GM23338 (cell line): ENCODE measurements at regions not wholly inside any gene's neighbourhood (a gene's known extent, or its start where the extent isn't known, plus 50 kb on each side); places are given as distances from the start of the nearest gene placed in this dataset.

Experiments used
- ATAC-seq: fragments of 200-7000 bp; cut with Tn5 transposase; 3 replicates; pipeline ENCODE4 v1.9.1; 2020
- DNase-seq: peaks from one replicate; pipeline ENCODE4 v3.0.0-alpha.2; 2015; ENCODE audit warnings: low spot score
- H2AFZ ChIP-seq: fragments of 200-600 bp; sonication (generic); 2 replicates; pipeline ENCODE4 v1.8.0; 2016; ENCODE audit warnings: antibody characterized with exemption, mild to moderate bottlenecking, moderate library complexity
- H3F3A ChIP-seq: fragments of 200-600 bp; sonication (generic); replicated peaks from 2 replicates; pipeline ENCODE4 v1.8.0; 2017; ENCODE audit warnings: antibody characterized with exemption, mixed run types, low read depth
- H3K27ac ChIP-seq: fragments of 200-600 bp; sonication (generic); 2 replicates; pipeline ENCODE4 v1.6.1; 2016; ENCODE audit warnings: low read depth
- H3K27me3 ChIP-seq: fragments of 200-600 bp; sonication (generic); 2 replicates; pipeline ENCODE4 v1.8.0; 2016; ENCODE audit warnings: mild to moderate bottlenecking, mixed run types, moderate library complexity; ENCODE audit not compliant: insufficient read depth
- H3K36me3 ChIP-seq: fragments of 200-600 bp; sonication (generic); 2 replicates; pipeline ENCODE4 v1.8.0; 2016; ENCODE audit warnings: mild to moderate bottlenecking; ENCODE audit not compliant: insufficient read depth
- H3K4me1 ChIP-seq: fragments of 200-600 bp; sonication (generic); 2 replicates; pipeline ENCODE4 v1.8.0; 2016; ENCODE audit warnings: mild to moderate bottlenecking, moderate library complexity; ENCODE audit not compliant: insufficient read depth
- H3K4me2 ChIP-seq: fragments of 200-600 bp; sonication (generic); 2 replicates; pipeline ENCODE4 v1.7.1; 2017; ENCODE audit warnings: mixed run types
- H3K4me3 ChIP-seq: fragments of 200-600 bp; sonication (generic); 2 replicates; pipeline ENCODE4 v1.6.1; 2016; ENCODE audit warnings: mixed run types
- H3K79me2 ChIP-seq: fragments of 200-600 bp; sonication (generic); replicated peaks from 2 replicates; pipeline ENCODE4 v1.8.0; 2017; ENCODE audit warnings: mild to moderate bottlenecking; ENCODE audit not compliant: insufficient read depth
- H3K9me2 ChIP-seq: fragments of 200-600 bp; sonication (generic); 2 replicates; pipeline ENCODE4 v1.8.0; 2017; ENCODE audit not compliant: insufficient read depth
- H4K20me1 ChIP-seq: fragments of 200-600 bp; sonication (generic); replicated peaks from 2 replicates; pipeline ENCODE4 v1.8.0; 2017; ENCODE audit warnings: mild to moderate bottlenecking; ENCODE audit not compliant: insufficient read depth
- H3K27ac Mint-ChIP-seq: 2 replicates; pipeline ENCODE4 v1.8.0; 2020; ENCODE audit warnings: inconsistent platforms, mild to moderate bottlenecking, moderate library complexity, mixed read lengths
- H3K27me3 Mint-ChIP-seq: 3 replicates; pipeline ENCODE4 v1.8.0; 2022; ENCODE audit warnings: low read depth, mild to moderate bottlenecking, moderate library complexity, mixed read lengths, inconsistent platforms; ENCODE audit not compliant: insufficient read depth, poor library complexity
- H3K36me3 Mint-ChIP-seq: 3 replicates; pipeline ENCODE4 v1.8.0; 2021; ENCODE audit warnings: low read depth, mild to moderate bottlenecking, inconsistent platforms, moderate library complexity, mixed read lengths
- H3K4me1 Mint-ChIP-seq: 3 replicates; pipeline ENCODE4 v1.8.0; 2020; ENCODE audit warnings: mild to moderate bottlenecking, inconsistent platforms, mixed read lengths
- H3K4me3 Mint-ChIP-seq: 3 replicates; pipeline ENCODE4 v1.8.0; 2021; ENCODE audit warnings: moderate library complexity, mild to moderate bottlenecking, inconsistent platforms, mixed read lengths
- H3K9me3 Mint-ChIP-seq: 3 replicates; pipeline ENCODE4 v1.8.0; 2020; ENCODE audit warnings: moderate library complexity, mild to moderate bottlenecking, inconsistent platforms, mixed read lengths
- EZH2 ChIP-seq: fragments of 200-600 bp; sonication (generic); IDR thresholded peaks from one replicate; pipeline ENCODE4 v1.8.0; 2017; ENCODE audit warnings: antibody characterized with exemption, mild to moderate bottlenecking, low read depth; ENCODE audit not compliant: unreplicated experiment
- JUNB ChIP-seq: IDR thresholded peaks from one replicate; pipeline ENCODE4 v1.6.1; 2016; ENCODE audit warnings: antibody characterized with exemption; ENCODE audit not compliant: unreplicated experiment
- STAT1 ChIP-seq: IDR thresholded peaks from one replicate; pipeline ENCODE4 v1.6.1; 2016; ENCODE audit warnings: antibody characterized with exemption; ENCODE audit not compliant: unreplicated experiment
- ZNF331 ChIP-seq: fragments of 250-450 bp; sonication (Bioruptor Pico); IDR thresholded peaks from 2 replicates; pipeline ENCODE4 v1.5.0; 2020; ENCODE audit warnings: low read depth, mild to moderate bottlenecking, moderate library complexity
- ZNF462 ChIP-seq: fragments of 250-450 bp; sonication (Bioruptor Pico); IDR thresholded peaks from 2 replicates; pipeline ENCODE4 v1.5.0; 2020; ENCODE audit warnings: mild to moderate bottlenecking, moderate library complexity

DNA sequence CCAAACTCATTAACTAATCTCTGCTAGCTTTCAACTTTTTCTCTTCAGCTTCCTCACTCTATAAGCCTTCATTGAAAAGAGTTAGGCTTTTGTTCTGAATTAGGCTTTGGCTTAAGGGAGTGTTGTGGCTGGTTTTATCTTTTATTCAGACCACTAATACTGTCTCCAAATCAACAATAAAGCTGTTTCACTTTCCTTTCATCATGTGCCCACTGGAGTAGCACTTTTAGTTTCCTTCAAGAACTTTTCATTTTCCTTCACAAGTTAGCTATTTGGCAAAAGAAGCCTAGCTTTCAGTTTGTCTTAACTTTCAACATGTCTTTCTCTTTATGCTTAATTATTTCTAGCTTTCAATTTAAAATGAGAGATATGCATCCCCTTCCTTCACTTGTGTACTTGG, 271.7 kb upstream of the FSIP2 start (continued):
- TF ChIP-seq ZNF462 (CRISPR knock-in tag) = no peak
- no peak for TF ChIP-seq JUNB
- TF ChIP-seq ZNF331 = no peak

DNA sequence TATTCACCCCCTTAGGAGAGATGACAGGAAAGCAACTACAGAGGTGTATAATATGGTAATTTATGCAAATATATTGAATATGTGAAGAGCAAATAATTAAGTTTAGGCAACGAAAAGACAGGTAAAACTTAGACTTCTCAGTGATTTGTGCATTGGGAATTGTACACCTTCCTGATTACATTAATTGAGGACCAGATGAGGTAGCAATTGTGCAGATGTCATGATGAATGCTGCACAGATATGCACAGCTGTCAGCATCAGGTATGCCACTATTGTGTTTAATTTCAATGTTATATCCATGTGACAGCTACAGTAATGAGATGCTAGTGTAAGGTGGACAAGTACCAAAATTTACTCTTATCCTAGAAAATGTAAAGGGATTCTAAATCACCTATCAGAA, 267.2 kb upstream of the FSIP2 start:
- Mint-ChIP-seq H3K9me3 (peaks cover 11% of the 10 kb centered on the region; the same call in 2 of the 3 replicates), H3K4me1 (peaks cover 8% of the 10 kb centered on the region)
- H3K9me2 ChIP-seq = no peaks in the 10 kb centered on the region

DNA sequence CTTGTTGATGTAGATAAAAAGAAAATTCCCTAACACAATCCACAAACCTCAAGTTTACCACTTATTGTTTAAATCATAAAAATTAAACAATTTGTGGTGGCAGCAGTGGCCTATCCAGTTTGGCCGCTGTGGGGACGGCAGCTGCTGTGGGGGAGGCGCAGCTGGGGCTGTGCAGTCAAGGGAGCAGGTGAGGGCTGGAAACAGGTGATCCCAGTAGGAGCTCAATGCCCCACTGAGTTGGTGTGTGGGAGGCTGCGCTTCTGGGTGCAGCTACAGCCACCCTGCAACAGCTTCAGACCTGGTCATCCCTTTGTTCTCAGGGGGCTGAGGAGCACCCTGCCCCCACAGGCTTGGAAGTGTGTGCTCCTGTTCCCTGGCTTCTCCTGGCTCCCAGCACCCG, 266.0 kb upstream of the FSIP2 start:
- H3K36me3 ChIP-seq = no peaks in the 10 kb centered on the region
- peaks cover 12% of the 10 kb centered on the region for H3K36me3 Mint-ChIP-seq
- no peak overlapping the region for H3K4me2 ChIP-seq
- ATAC-seq (no peak), DNase-seq (no peak)
- no peaks in the 10 kb centered on the region for H3K27me3 Mint-ChIP-seq
- peaks cover 11% of the 10 kb centered on the region; the same call in 2 of the 3 replicates for H3K9me3 Mint-ChIP-seq
- no peak overlapping the region for H3K4me3 ChIP-seq
- no peaks in the 10 kb centered on the region for H3K79me2 ChIP-seq
- H3K4me1 Mint-ChIP-seq = peaks cover 13% of the 10 kb centered on the region
- H3K27ac ChIP-seq = no peak overlapping the region
- no peaks in the 10 kb centered on the region for H3K9me2 ChIP-seq
- H3K4me3 Mint-ChIP-seq = no peak overlapping the region
- H4K20me1 ChIP-seq = no peaks in the 10 kb centered on the region
- 0 out of 2 replicates have a peak, but pooled peaks cover 3% of the 10 kb centered on the region for H3F3A ChIP-seq
- H3K4me1 ChIP-seq = peaks cover 21% of the 10 kb centered on the region
- no peak overlapping the region for H2AFZ ChIP-seq
- H3K27me3 ChIP-seq = no peaks in the 10 kb centered on the region
- no peak overlapping the region for H3K27ac Mint-ChIP-seq
- TF ChIP-seq STAT1 = no peak
- no peak for TF ChIP-seq ZNF462 (CRISPR knock-in tag)
- TF ChIP-seq EZH2 = no peak

More for the DNA sequence above, 267.2 kb upstream of the FSIP2 start:
- H2AFZ ChIP-seq = no peak overlapping the region
- H3F3A ChIP-seq = no peaks in the 10 kb centered on the region
- no peak overlapping the region for H3K4me3 ChIP-seq
- Mint-ChIP-seq H3K4me3 (no peak overlapping the region), H3K36me3 (peaks cover 12% of the 10 kb centered on the region), H3K27ac (no peak overlapping the region), H3K27me3 (no peaks in the 10 kb centered on the region)
- no peak overlapping the region for H3K4me2 ChIP-seq
- ATAC-seq (no peak), DNase-seq (no peak)
- no peak overlapping the region for H3K27ac ChIP-seq
- no peaks in the 10 kb centered on the region for H3K79me2 ChIP-seq
- H3K36me3 ChIP-seq = no peaks in the 10 kb centered on the region
- peaks cover 11% of the 10 kb centered on the region for H3K4me1 ChIP-seq
- no peak for TF ChIP-seq STAT1
- no peaks in the 10 kb centered on the region for H4K20me1 ChIP-seq
- no peaks in the 10 kb centered on the region for H3K27me3 ChIP-seq
